ENCODE measurements at regions not wholly inside any gene's neighbourhood (a gene's known extent, or its start where the extent isn't known, plus 50 kb on each side); places are given as distances from the start of the nearest gene placed in this dataset.

DNA sequence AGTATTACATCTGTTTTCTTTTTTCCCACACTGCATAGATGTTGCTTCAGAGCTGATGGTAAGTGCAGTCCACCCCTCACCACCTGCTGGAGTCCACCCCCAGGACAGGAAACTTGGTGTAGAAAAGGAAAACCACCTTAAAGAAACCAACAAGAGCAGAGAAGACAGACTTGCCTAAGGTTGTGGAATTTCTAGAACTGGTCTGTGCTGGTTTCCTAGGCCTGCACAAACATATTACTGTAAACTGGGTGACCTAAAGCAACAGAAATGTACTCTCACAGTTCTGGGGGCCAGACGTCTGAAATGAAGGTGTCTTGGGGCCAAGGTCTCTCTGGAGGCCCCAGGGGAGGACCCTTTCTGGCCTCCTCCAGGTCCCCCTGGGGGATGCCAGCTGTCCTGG is 293.4 kb upstream of the IRX1 start:
- no peak overlapping the region for H3K18ac ChIP-seq (ENCODE audit: extremely low read depth, low read length)
- H4K20me1 ChIP-seq (replicated peaks in 1 of 2; ENCODE audit: control insufficient read depth in 1 of 2, insufficient read depth in 2 of 2, low read length in 2 of 2) = no peaks in the 10 kb centered on the region
- no peak overlapping the region for H4K5ac ChIP-seq (ENCODE audit: insufficient read length, low read depth, low read length)
- H2AK5ac ChIP-seq (ENCODE audit: low read depth, low read length) = no peak overlapping the region
- H3K79me2 ChIP-seq (ENCODE audit: control insufficient read depth in 1 of 2, insufficient read depth in 2 of 2, low read length in 2 of 2) = no peaks in the 10 kb centered on the region
- H2AFZ ChIP-seq (ENCODE audit: low read length) = no peak overlapping the region
- H3K23ac ChIP-seq (ENCODE audit: insufficient read length) = no peak overlapping the region
- H3K27ac ChIP-seq (ENCODE audit: low read depth, low read length) = no peak overlapping the region
- peaks cover 0 to 5% (median 0%) of the 10 kb centered on the region in 4 experiments; a peak in 4 of 7 replicates for H3K4me1 ChIP-seq (replicated peaks in 1 of 4; ENCODE audit: control insufficient read depth in 3 of 4, insufficient read depth in 4 of 4, low read length in 3 of 4)
- H2BK20ac ChIP-seq (ENCODE audit: low read length) = no peak overlapping the region
- H3K14ac ChIP-seq (ENCODE audit: insufficient read length) = no peak overlapping the region
- H2BK12ac ChIP-seq (ENCODE audit: low read depth, low read length) = no peak overlapping the region
- WGBS, 2 experiments (ENCODE audit: extremely low coverage in 1 of 2, insufficient coverage in 1 of 2, insufficient read length in 1 of 2, insufficient replicate concordance in 2 of 2, low coverage in 1 of 2, low lambda C conversion rate in 2 of 2, missing lambda C conversion rate in 1 of 2) = 100% methylated on average over 1 of the region's 1 CpG; no CpG with 5 or more reads in 1 of the 2 experiments
- H3K27me3 ChIP-seq (replicated peaks in 1 of 4; ENCODE audit: control insufficient read depth in 3 of 4, extremely low read depth in 1 of 4, insufficient read depth in 3 of 4, low read length in 3 of 4) = no peaks in the 10 kb centered on the region
- no peak overlapping the region for H3K56ac ChIP-seq (replicated peaks; ENCODE audit: insufficient read length, low read depth, low read length)
- H3K36me3 ChIP-seq (ENCODE audit: control insufficient read depth in 2 of 4, insufficient read depth in 4 of 4, low read length in 3 of 4) = no peaks in the 10 kb centered on the region
- H3K4ac ChIP-seq (replicated peaks; ENCODE audit: insufficient read length, low read depth, low read length) = no peak overlapping the region
- CTCF ChIA-PET (ENCODE audit: partially characterized antibody) = no interaction called here
- H3K4me2 ChIP-seq (ENCODE audit: insufficient read depth in 1 of 2, low read depth in 2 of 2, low read length in 2 of 2) = no peak overlapping the region
- H3K23me2 ChIP-seq (ENCODE audit: low read depth, low read length) = no peaks in the 10 kb centered on the region
- no peak overlapping the region for H4K8ac ChIP-seq (ENCODE audit: extremely low read depth, insufficient read depth, low read length)
- no peak overlapping the region for H4K91ac ChIP-seq (replicated peaks; ENCODE audit: insufficient read length, low read length)
- H3K9me3 ChIP-seq (ENCODE audit: insufficient read depth in 2 of 2, low read depth in 1 of 2, low read length in 1 of 2) = no peaks in the 10 kb centered on the region
- POLR2A ChIA-PET (ENCODE audit: partially characterized antibody) = no interaction called here
- H3K9ac ChIP-seq (replicated peaks in 1 of 4; ENCODE audit: extremely low read depth in 1 of 4, low read depth in 3 of 4, low read length in 3 of 4) = no peak overlapping the region
- H2BK15ac ChIP-seq (ENCODE audit: low read length) = no peak overlapping the region
- no peak for FAIRE-seq
- H2BK120ac ChIP-seq (replicated peaks; ENCODE audit: low read depth, low read length) = no peak overlapping the region
- no peak for DNase-seq (ENCODE audit: low read depth in 1 of 2, low spot score in 2 of 2)
- no peak overlapping the region for H3K4me3 ChIP-seq (ENCODE audit: extremely low read depth in 1 of 4, insufficient read depth in 2 of 4, low read depth in 3 of 4, low read length in 4 of 4)
- no peaks in the 10 kb centered on the region for H3K79me1 ChIP-seq (ENCODE audit: low read depth, low read length)
- H2BK5ac ChIP-seq (ENCODE audit: low read depth, low read length) = no peak overlapping the region
- TF ChIP-seq JUND (IDR thresholded peaks at IDR 0.05; ENCODE audit: low read length) (no peak), SP4 (IDR thresholded peaks at IDR 0.05; ENCODE audit: low read length) (no peak), TAF1 (IDR thresholded peaks at IDR 0.05; ENCODE audit: low read depth, low read length) (no peak), SAP30 (IDR thresholded peaks at IDR 0.05; ENCODE audit: insufficient read depth, insufficient replicate concordance, low read length) (no peak), POU5F1 (IDR thresholded peaks at IDR 0.05; ENCODE audit: low read depth, low read length) (no peak), EZH2 (IDR thresholded peaks at IDR 0.05; ENCODE audit: low read depth, low read length, severe bottlenecking) (no peak), CBX5 (IDR thresholded peaks at IDR 0.05; ENCODE audit: low read depth, low read length) (no peak), SP2 (IDR thresholded peaks at IDR 0.05; ENCODE audit: low read length) (no peak), CBX8 (IDR thresholded peaks at IDR 0.05; ENCODE audit: borderline replicate concordance, low read depth, low read length) (no peak), JUN (IDR thresholded peaks at IDR 0.05; ENCODE audit: low read depth, low read length) (no peak), RAD21 (IDR thresholded peaks at IDR 0.05 in 1 of 2, conservative IDR thresholded peaks at IDR 0.05 in 1 of 2; ENCODE audit: low read depth in 2 of 2, low read length in 2 of 2) (no peak), TCF12 (IDR thresholded peaks at IDR 0.05; ENCODE audit: low read depth, low read length) (no peak)
- TF ChIP-seq, protein P1, sequence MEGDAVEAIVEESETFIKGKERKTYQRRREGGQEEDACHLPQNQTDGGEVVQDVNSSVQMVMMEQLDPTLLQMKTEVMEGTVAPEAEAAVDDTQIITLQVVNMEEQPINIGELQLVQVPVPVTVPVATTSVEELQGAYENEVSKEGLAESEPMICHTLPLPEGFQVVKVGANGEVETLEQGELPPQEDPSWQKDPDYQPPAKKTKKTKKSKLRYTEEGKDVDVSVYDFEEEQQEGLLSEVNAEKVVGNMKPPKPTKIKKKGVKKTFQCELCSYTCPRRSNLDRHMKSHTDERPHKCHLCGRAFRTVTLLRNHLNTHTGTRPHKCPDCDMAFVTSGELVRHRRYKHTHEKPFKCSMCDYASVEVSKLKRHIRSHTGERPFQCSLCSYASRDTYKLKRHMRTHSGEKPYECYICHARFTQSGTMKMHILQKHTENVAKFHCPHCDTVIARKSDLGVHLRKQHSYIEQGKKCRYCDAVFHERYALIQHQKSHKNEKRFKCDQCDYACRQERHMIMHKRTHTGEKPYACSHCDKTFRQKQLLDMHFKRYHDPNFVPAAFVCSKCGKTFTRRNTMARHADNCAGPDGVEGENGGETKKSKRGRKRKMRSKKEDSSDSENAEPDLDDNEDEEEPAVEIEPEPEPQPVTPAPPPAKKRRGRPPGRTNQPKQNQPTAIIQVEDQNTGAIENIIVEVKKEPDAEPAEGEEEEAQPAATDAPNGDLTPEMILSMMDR (IDR thresholded peaks at IDR 0.05; ENCODE audit: control extremely low read depth in 1 of 3, insufficient read depth in 1 of 3, low read depth in 1 of 3, low read length in 3 of 3) = no peak
